HepG2 (cell line): ENCODE measurements at regions not wholly inside any gene's neighbourhood (a gene's known extent, or its start where the extent isn't known, plus 50 kb on each side); places are given as distances from the start of the nearest gene placed in this dataset.

ENCODE experiments used
- GABPA ChIP-seq, 2 experiments: IDR thresholded peaks; 2 replicates each; pipeline ENCODE4 v1.6.1; 2011 to 2016; ENCODE audit warnings: low read depth in 2 of 2, low read length in 1 of 2, missing biosample characterization in 1 of 2, missing genetic modification characterization in 1 of 2
- SIN3A ChIP-seq: IDR thresholded peaks from 2 replicates; pipeline ENCODE4 v1.6.1; 2011; ENCODE audit warnings: low read depth, mild to moderate bottlenecking, control low read depth, low read length, borderline replicate concordance
- ZNF569 ChIP-seq: sonication (generic); formaldehyde crosslinking; IDR thresholded peaks from 2 replicates; pipeline ENCODE4 v1.5.0; 2020; ENCODE audit warnings: mild to moderate bottlenecking, missing genetic modification reagents, moderate library complexity, borderline replicate concordance

- no peak for TF ChIP-seq ZNF569
- TF ChIP-seq GABPA (IDR thresholded peaks at IDR 0.05; ENCODE audit: low read depth, low read length), result no peak
- TF ChIP-seq GABPA (CRISPR knock-in tag; IDR thresholded peaks at IDR 0.05; ENCODE audit: low read depth), result no peak
- TF ChIP-seq SIN3A, result no peak
Observed at GRCh38 chr12:91640021-91640420, 457.4 kb upstream of the DCN start.
